Left kidney (tissue), 1 donor: ENCODE measurements at regions not wholly inside any gene's neighbourhood (a gene's known extent, or its start where the extent isn't known, plus 50 kb on each side); places are given as distances from the start of the nearest gene placed in this dataset.

ENCODE experiments used
- DNase-seq: peaks from one replicate; pipeline ENCODE4 v3.0.0-alpha.2; 2013

DNA sequence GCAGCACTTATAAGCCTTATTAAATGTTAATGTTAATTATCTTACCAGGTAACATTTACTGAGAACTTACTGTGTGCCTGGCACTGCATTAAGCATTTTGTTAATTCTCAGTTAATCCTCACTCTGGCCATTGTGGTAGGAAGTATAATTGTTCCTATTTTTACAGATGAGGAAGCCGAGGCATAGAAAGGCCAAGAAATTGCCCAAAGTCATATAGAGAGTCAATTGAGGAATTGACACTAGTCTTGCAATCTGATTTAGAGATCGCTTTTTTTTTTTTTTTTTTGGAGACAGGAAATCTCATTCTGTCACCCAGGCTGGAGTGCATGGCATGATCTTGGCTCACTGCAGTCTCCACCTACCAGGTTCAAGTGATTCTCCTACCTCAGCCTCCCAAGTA lies 132.6 kb upstream of the PROK2 start:
- DNase-seq: no peak

- no peak for DNase-seq
These were observed 131.9 kb upstream of the PROK2 start for GRCh38 chr3:71916747-71917369.

- DNase-seq: no peak
These were observed 128.0 kb upstream of the PROK2 start for GRCh38 chr3:71912839-71913495.

DNA sequence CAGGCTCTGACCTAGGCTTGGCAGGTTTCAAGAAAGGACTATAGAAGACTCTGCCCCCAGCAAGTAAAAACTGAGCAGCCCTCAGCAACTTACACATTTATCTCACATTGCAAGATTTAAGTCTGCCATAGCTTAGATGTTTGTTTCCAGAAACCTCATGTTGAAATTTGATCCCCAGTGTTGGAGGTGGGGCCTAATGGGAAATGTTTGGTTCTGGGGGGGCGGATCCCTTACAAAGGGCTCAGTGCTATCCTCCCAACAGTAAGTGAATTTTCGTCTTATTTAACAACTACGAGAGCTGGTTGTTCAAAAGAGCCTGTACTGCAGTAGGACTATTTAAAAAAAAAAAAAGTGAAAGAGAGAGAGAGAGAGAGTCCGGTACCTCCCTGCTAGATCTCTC lies 125.2 kb upstream of the PROK2 start:
- DNase-seq: no peak

DNA sequence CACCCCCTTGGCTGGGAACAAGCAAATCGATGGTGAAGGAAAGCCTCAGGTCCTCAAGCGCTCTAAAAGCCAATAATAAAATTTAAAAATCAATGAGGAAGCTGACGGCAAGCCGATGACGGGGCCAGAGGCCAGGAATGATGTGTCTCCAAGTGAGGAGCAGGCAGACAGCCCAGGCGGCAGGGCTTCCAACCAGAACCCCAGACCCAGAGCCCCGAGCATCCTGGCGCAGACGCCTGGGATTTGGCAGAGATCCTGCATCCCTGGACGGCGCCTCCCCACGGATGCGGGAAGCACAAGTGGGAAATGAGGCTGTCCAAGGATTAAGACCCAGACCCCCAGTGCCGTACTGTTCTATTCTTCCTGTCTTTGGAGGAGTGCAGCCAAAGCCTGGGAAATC lies 123.0 kb upstream of the PROK2 start:
- DNase-seq: no peak

DNA sequence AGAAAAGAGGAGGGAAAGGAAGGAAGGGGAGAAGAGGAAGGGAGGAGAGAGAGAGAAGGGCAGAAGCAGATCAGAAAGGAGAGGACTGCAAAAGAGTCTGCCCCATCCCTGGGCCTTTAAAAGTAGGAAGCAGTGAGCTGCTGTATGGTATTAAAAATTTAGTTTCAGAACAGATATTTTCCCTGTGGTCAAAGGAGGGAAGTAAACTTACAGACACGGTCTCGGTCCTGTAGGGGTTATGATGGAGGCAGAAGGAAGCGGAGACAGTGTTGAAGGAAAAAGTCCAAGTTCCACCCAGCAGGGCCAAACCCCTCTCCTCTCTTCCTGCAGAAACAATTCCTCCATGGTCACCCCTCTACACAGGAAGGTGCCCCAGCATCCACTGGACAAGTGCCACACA lies 122.0 kb upstream of the PROK2 start:
- DNase-seq: no peak

DNA sequence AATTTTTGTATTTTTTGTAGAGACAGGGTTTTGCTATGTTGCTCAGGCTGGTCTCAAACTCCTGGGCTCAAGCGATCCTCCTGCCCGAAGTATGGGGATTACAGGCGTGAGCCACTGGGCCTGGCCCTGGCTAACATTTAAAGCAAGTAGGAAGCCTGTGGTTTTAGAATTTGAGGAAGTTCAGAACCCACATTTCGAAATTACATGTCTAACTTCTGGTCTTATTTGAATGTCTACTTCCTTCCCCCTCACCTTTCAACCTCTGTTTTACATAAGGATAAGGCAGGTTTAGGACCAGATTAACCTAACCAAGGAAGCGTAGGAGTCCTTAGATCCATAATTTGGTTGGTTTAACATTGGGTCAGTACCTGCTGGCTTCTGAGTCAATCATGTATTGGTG lies 120.5 kb upstream of the PROK2 start:
- DNase-seq: no peak

DNA sequence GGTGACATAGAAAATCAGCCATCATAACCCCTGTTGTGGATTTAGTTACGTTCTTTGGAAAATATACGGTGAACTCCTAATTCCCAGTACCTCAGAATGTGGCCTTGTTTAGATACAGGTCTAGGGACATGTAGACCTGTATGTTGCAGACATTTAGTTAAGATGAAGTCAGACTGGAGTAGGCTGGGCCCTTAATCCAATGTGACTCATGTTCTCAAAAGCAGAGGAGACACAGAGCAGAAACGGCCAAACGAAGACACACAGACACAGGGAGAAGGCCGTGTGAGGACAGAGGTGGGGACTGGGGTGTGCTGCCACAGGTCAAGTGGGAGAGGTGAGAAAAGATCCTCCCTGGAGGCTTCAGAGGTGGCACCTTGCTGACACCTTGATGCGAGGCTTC lies 119.0 kb upstream of the PROK2 start:
- DNase-seq: no peak

DNA sequence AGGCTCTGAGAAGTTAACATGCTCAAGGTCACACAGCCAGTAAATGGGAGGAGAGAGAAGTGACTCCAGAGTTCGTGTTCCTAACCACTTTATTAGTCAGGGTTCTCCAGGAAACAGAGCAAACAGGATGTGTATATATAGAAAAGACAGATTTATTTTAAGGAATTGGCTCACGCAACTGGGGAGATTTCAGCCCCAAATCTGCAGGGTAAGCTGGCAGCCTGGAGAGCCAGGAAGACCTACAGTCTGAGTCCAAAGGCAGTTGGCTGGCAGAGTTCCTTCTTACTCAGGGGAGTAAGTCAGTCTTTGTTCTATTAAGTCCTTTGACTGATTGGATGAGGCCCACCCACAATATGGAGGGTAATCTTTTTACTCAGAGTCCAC lies 118.2 kb upstream of the PROK2 start:
- DNase-seq: no peak

DNA sequence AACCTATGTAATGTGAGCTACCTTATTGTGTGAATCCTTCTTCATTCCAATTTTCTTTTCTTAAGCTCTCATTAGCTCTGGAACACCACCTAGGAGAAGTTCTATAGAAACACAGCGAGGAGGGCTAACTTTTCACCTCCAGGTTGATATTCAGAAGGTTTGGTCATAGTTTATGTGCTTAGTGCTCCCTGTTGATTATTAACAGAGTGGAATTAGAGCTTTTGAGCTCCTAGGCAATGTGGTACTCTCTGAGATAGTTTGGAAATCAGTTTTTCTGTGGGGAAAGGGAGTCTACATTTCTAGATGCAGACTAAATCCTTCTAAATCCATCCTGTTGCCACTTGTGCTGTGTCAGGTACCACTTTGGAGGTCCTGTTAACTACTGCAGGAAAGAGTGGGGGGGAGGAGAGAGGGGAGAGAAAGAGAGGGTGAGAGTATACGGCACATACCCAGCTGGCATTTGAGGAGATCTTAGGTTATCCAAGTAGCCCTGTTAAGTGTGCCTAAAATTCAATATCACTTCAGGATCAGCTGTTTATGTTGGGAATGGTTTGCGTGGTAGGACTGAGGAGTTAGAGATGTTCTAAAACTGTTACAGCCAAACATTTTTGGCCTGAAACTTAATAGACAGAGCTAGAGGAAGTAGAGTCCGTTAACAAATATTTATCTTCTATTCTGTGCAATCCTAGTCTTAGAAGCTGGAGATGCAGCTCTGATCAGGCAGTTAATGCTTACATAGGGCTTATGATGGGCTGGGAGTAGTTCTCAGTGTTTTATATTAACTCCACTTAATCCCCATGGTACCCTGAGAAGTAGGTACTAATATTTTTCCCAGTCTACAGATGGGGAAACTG lies 117.5 kb upstream of the PROK2 start:
- DNase-seq: no peak

DNA sequence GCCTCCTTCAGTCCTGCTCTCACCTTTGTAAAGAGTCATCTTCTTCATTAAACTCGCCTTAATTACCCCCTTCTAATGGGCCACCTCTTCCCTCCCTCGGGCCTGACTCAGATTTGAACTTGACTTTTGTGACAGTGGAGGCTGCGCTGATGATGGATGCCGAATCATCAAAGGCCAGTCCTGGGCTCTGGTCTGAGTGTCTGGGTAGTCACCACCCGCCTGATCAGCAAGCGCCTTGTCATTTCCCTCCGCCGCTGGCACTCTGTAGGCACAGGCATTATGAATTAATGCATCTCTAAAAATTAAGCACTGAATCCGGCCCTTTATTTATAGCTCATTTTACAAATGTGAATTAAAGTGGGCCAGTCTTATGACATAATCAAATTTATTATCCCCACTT lies 116.7 kb upstream of the PROK2 start:
- no peak for DNase-seq

DNA sequence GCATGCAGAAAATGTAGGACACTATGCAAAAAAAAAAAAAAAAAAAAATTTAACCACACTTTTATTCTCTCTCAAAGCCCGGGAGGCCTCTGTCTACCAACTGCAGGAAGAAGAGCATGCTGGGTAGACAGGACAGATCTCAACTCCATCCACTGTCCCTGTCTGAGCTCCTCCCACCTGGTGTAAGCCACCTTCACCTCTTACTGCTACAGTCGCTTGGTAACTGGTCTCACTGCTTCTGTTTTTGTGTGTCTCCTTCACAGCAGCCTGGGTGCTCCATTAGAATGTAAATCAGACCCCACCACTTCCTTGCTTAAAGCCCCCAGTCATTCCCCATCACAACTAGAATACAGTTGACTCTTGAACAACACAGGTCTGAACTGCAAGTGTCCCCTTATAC lies 115.1 kb upstream of the PROK2 start:
- DNase-seq: no peak

GRCh38 chr3:71896751-71897150 lies 111.8 kb upstream of the PROK2 start:
- DNase-seq: no peak

DNA sequence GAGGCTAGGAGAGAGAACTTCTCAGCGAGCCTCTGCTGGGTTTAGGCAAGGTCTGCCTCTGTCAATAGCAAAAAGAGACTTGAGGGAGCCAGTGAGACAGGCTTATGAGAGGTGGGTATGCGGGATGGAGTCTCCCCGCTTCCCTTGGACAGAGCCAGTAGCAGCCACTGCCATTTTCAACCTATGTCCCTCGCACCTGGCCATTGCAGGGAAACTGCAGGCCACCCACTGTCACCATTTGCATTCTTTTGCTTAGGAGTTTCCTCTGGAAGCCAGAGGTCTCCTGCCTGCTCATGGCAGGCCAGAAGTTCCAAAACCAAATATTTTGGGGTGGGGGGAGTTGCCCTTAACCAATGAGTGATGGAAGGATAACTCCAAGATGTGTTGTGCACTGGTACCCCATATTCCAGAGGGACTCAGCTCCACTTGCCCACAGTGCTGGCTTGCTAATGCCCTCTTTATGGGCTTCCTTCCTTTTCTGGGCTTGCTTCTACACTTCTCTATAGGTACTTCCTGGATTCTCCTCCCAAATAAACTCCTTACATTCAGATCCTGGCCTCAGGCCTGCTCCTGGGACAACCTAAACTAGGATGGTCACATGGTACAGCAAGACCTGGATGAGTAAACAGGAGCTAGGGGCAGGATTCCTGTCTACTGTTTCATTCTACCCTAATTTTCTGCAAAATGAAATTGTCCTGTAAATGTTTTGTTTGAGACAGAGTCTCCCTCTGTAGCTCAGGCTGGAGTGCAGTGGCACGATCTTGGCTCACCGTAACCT lies 108.9 kb upstream of the PROK2 start:
- no peak for DNase-seq

DNA sequence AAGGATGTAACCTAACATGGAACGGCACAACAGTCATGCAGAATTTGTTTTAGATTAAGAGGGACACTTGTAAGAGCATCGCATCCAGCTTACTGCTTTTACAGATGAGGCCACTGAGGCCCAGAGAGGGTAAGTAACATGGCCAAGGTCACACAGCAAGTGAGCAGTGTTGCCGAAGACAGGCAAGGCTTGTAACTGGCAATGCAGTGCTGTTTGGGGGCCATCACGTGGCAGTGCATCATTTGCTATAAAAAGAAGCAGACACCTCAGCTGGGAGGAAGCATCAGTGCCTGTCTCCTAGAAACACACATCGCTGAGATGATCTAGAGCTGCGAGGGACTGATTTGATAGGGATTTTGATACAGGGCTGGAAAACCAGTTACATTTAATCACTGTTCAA lies 108.2 kb upstream of the PROK2 start:
- no peak for DNase-seq

DNA sequence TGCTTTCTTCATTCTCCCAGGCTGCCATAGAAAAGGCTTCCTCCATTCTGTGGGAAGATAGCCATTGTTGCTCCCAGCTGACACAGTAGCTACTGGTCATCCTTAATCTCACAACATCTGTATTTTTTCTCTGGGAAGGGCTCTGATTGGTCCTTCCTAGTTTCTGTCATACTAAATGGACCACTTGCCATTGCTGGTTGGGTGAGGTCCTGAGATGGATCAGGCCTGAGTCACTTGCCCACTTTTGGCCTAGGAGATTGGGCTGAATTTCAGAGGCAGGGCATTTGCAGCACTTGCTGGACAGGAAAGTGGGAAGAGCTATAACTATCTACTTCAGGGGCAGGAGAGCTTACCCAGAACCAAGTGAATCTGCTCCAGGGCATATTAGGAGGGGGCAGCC lies 106.5 kb upstream of the PROK2 start:
- no peak for DNase-seq

DNA sequence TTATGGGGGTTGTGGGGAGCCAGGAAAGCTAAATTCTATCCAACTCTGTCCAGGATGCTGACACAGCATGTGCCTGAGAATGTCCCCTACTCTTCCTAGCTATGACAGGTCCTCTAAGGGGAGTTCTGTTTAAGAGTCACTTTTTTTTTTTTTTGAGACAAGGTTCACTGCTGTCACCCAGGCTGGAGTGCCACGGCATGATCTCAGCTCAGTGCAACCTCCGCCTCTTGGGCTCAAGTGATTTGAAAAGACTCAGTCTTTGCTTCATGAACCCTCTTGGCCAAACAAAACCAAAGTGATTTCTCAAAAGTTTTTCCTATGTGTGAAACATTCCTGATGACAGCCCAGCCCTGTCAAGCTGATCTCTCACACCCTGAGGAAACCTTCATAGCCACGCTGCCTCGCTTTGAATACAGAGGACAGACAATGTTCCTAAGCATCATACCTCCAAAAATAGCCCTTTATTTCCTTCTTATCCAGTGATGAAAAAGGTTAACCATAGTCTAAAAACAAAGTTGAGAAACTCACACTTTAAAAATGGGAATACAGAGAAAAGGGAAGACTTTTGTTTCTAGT lies 105.5 kb upstream of the PROK2 start:
- DNase-seq: no peak

DNA sequence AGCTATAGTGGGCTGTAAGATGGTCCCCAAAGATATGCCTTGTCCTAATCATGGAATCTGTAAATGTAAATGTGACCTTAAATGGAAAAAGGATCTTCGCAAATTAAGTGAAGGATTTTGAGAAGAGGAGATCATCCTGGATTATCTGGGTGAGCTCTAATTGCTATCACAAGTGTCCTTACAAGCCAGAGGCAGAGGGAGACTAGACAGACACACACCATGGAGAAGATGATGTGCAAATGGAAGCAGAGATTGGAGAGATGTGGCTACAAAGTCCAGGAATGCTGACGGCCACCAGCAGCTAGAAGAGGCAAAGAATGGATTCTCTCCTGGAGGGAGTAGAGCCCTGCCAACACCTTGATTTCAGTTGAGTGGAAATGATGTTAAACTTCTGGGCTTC lies 102.3 kb upstream of the PROK2 start:
- DNase-seq: no peak

GRCh38 chr3:71885006-71885405 lies 100.1 kb upstream of the PROK2 start:
- DNase-seq: no peak

DNA sequence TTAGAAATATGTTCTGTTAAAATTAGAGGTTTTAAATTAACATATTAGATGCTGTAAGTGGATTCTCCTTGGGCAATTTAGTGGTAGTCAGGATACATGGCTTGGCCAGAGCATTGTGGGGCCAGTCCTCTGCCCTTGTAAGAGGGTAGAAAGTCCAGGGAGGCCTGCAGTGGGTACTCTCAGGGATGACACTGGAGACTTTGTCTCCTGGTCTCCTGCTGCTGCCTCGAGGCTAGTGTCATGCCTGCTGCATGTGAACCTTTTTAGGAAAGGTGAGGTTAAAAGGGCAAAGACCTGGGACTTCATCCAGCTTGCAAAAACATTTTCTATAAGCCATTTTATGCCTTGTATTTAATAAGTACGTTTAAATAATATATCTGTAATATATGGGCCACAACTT lies 96.8 kb upstream of the PROK2 start:
- DNase-seq: no peak

- no peak for DNase-seq
These were observed 96.1 kb upstream of the PROK2 start for GRCh38 chr3:71881041-71881440.

- no peak for DNase-seq
These were observed 94.1 kb upstream of the PROK2 start for GRCh38 chr3:71879089-71879488.
